ENCODE measurements at regions not wholly inside any gene's neighbourhood (a gene's known extent, or its start where the extent isn't known, plus 50 kb on each side); places are given as distances from the start of the nearest gene placed in this dataset.

- no peak overlapping the region for H3K9ac ChIP-seq (ENCODE audit: low read depth, low read length)
- no peak overlapping the region for H2AFZ ChIP-seq (replicated peaks; ENCODE audit: low read length, poor library complexity)
- no peak overlapping the region for H3K14ac ChIP-seq (replicated peaks; ENCODE audit: low read depth, low read length)
- no peaks in the 10 kb centered on the region for H3K9me1 ChIP-seq (ENCODE audit: insufficient read depth, low read length)
- H4K5ac ChIP-seq (ENCODE audit: low read depth, low read length): no peak overlapping the region
- no peak overlapping the region for H2BK120ac ChIP-seq (ENCODE audit: low read depth, low read length)
- in situ Hi-C loops (cut with MboI; ENCODE audit: low sequenced_read_pairs): no loop called here
- CTCF ChIA-PET: no interaction called here
- H3K4me2 ChIP-seq (ENCODE audit: low read depth, low read length): no peak overlapping the region
- no peak overlapping the region for H3K56ac ChIP-seq (ENCODE audit: extremely low read depth, insufficient read depth, low read length)
- H3K79me1 ChIP-seq (ENCODE audit: low read depth in 1 of 2, low read length in 2 of 2): no peaks in the 10 kb centered on the region
- WGBS, 2 experiments (ENCODE audit: extremely low coverage in 2 of 2, insufficient read length in 1 of 2): no CpG with 5 or more reads among the region's 2 CpGs
- no peak overlapping the region for H2BK5ac ChIP-seq (ENCODE audit: low read depth, low read length, poor library complexity, severe bottlenecking)
- POLR2A ChIA-PET (ENCODE audit: unreplicated experiment): no interaction called here
- H2AK5ac ChIP-seq (ENCODE audit: low read depth, low read length): no peak overlapping the region
- no peak overlapping the region for H3K27ac ChIP-seq (ENCODE audit: insufficient read depth, low read length)
- no peaks in the 10 kb centered on the region for H3K36me3 ChIP-seq (ENCODE audit: control insufficient read depth, insufficient read depth, low read length)
- no TSS peak for BruUV-seq (replicated peaks)
- no peak overlapping the region for H2BK20ac ChIP-seq (ENCODE audit: low read depth, low read length)
- TF ChIP-seq FOS (IDR thresholded peaks at IDR 0.05; ENCODE audit: low read depth, low read length): no peak
- TF ChIP-seq CEBPB (IDR thresholded peaks at IDR 0.05; ENCODE audit: low read depth, low read length): no peak
- no peak for TF ChIP-seq CTCF (conservative IDR thresholded peaks at IDR 0.05; ENCODE audit: low read depth, low read length)
- TF ChIP-seq CHD1 (IDR thresholded peaks at IDR 0.05; ENCODE audit: low read depth, low read length): no peak
- TF ChIP-seq MAFK (IDR thresholded peaks at IDR 0.05; ENCODE audit: low read depth, low read length): no peak
- TF ChIP-seq SMC3 (IDR thresholded peaks at IDR 0.05; ENCODE audit: low read depth, low read length): no peak
- no peak for TF ChIP-seq RFX5 (IDR thresholded peaks at IDR 0.05; ENCODE audit: low read depth, low read length)
- no peak for TF ChIP-seq MAZ (IDR thresholded peaks at IDR 0.05; ENCODE audit: borderline replicate concordance, low read depth, low read length)
- no peak for TF ChIP-seq NFE2L2 (IDR thresholded peaks at IDR 0.05; ENCODE audit: low read depth, low read length)
- no peak for TF ChIP-seq ELK1 (IDR thresholded peaks at IDR 0.05; ENCODE audit: borderline replicate concordance, low read depth, low read length)
- TF ChIP-seq RAD21 (IDR thresholded peaks at IDR 0.05; ENCODE audit: low read length): no peak
- no peak for TF ChIP-seq RCOR1 (IDR thresholded peaks at IDR 0.05; ENCODE audit: insufficient replicate concordance, low read length)
- no peak for TF ChIP-seq USF2 (IDR thresholded peaks at IDR 0.05; ENCODE audit: low read depth, low read length)
- no peak for TF ChIP-seq MXI1 (IDR thresholded peaks at IDR 0.05; ENCODE audit: borderline replicate concordance, low read depth, low read length)
- peaks cover 9% of the 10 kb centered on the region; the same call in 1 of the 2 replicates for H3K9me3 ChIP-seq (ENCODE audit: control insufficient read depth, insufficient read depth, low read length)
- no peak overlapping the region for H2BK15ac ChIP-seq (ENCODE audit: low read depth, low read length)
- H4K8ac ChIP-seq (ENCODE audit: low read depth in 2 of 2, low read length in 2 of 2): no peak overlapping the region
- H3K23ac ChIP-seq (ENCODE audit: low read depth, low read length): no peak overlapping the region
- ATAC-seq (ENCODE audit: low read depth): no peak
- H3K4me1 ChIP-seq (ENCODE audit: control insufficient read depth, insufficient read depth, low read length): no peaks in the 10 kb centered on the region
- dilution Hi-C loops (cut with HindIII; ENCODE audit: low sequenced_read_pairs, unreplicated experiment): no loop called here
- H4K91ac ChIP-seq (ENCODE audit: insufficient read depth, low read depth, low read length): no peak overlapping the region
- no peak overlapping the region for H2AK9ac ChIP-seq (replicated peaks; ENCODE audit: low read depth, low read length, poor library complexity)
- H4K20me1 ChIP-seq (ENCODE audit: insufficient read depth, low read length): no peaks in the 10 kb centered on the region
- no peaks in the 10 kb centered on the region for H3K27me3 ChIP-seq (ENCODE audit: control insufficient read depth, insufficient read depth, low read length)
- intact Hi-C loops (cut with micrococcal nuclease): no loop called here
- no peak overlapping the region for H3K4ac ChIP-seq (ENCODE audit: low read depth, low read length)
- H3K18ac ChIP-seq (ENCODE audit: low read depth, low read length): no peak overlapping the region
- H3K4me3 ChIP-seq (ENCODE audit: insufficient read depth, low read depth, low read length): no peak overlapping the region
- DNase-seq: no peak
Observed at GRCh38 chr7:9854605-9855004, 1119.1 kb upstream of the PHF14 start.

Data from IMR-90 (cell line).